Heart left ventricle (tissue), 13 donors: ENCODE measurements at regions not wholly inside any gene's neighbourhood (a gene's known extent, or its start where the extent isn't known, plus 50 kb on each side); places are given as distances from the start of the nearest gene placed in this dataset.

Experiments
- POLR2A ChIP-seq, 2 donors: fragments of 450-650 bp; IDR thresholded peaks; one replicate each; pipeline ENCODE4 v1.6.1; 2017; ENCODE audit warnings: antibody characterized with exemption in 2 of 2, mild to moderate bottlenecking in 2 of 2, moderate library complexity in 2 of 2
- TF ChIP-seq, protein P1 (sequence below), 12 donors: fragments of 200-600 bp; sonication (generic) in 4 of 12; IDR thresholded peaks; one replicate each; pipeline versions ENCODE4 v1.5.0 to v1.8.0; 2018 to 2022; ENCODE audit warnings: antibody characterized with exemption in 12 of 12, mild to moderate bottlenecking in 5 of 12
- donor health status: ischemic (EF 13 %, LVEDD 7.1; RV severe dilation, severe dysfunction).
- donor health status: DM: no; HTN: yes; CAD: no.
- donor health status: DM: no; HTN: no; CAD: no.
- donor health status: ischemic (EF 25% LVEDD 6.9; RV normal size, moderate dysfunction).
- donor health status: ischemic (EF 25% LVEDD 5.7; RV mildly dilated, moderate dysfunction).
- donor health status: ischemic (EF 35%, LVEDD 5.7; RV mildly dilated, moderate dysfunction).
- donor health status: nonischemic (EF 11% LVEDD 7.7; RV severe dilation, severe dysfunction).
- donor health status: DM: yes; HTN: yes; CAD: no.
- donor health status: PGD.
- donor health status: ischemic (EF 29% LVEDD 5.4; RV normal size, mild dysfunction).
- donor health status: nonischemic (EF 23%, LVEDD 6.1; RV moderate dilation, normal function).

DNA sequence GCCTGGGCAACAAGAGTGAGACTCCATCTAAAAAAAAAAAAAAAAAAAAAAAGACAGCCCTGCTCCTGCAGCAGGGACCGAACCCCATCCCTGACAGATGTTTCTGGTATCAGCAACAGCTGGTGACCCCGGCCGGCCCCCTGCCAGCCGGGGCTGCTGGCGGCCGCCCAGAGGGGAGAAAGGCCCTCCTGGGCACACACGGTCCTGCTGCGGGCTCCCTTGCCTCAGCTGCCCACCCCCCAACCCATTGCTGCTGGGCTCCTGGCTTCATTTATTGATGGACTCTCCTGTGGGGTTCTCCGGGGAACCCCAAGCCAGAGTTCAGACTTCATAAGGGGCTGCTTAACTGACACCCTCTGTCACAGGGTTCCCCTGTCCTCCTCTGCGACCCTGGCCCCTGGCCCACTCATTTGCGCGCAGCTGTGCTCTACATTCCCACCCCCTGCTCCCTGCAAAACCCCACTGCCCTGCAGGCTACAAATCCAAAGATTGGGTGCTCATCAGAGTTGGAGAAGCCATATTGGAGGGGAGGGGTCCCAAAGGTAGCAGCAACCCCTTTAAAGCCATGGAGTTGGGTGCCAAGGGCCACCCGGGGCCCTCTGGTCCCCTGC lies 103.6 kb upstream of the RTL1 start:
- TF ChIP-seq, protein P1, sequence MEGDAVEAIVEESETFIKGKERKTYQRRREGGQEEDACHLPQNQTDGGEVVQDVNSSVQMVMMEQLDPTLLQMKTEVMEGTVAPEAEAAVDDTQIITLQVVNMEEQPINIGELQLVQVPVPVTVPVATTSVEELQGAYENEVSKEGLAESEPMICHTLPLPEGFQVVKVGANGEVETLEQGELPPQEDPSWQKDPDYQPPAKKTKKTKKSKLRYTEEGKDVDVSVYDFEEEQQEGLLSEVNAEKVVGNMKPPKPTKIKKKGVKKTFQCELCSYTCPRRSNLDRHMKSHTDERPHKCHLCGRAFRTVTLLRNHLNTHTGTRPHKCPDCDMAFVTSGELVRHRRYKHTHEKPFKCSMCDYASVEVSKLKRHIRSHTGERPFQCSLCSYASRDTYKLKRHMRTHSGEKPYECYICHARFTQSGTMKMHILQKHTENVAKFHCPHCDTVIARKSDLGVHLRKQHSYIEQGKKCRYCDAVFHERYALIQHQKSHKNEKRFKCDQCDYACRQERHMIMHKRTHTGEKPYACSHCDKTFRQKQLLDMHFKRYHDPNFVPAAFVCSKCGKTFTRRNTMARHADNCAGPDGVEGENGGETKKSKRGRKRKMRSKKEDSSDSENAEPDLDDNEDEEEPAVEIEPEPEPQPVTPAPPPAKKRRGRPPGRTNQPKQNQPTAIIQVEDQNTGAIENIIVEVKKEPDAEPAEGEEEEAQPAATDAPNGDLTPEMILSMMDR (IDR thresholded peaks at IDR 0.05): no peak
- TF ChIP-seq POLR2A (IDR thresholded peaks at IDR 0.05): no peak
